ENCODE measurements at regions not wholly inside any gene's neighbourhood (a gene's known extent, or its start where the extent isn't known, plus 50 kb on each side); places are given as distances from the start of the nearest gene placed in this dataset.
"Not testable (repeated sequence)": the region's sequence is repeated elsewhere in the genome, so short reads cannot be mapped to it uniquely, and the experiment has no call there.

GRCh38 chr6:49370518-49370917 is 92.5 kb downstream of the MMUT start:
- DNase-seq: no peak

- DNase-seq: no peak
Measured at GRCh38 chr6:49366539-49366938, 96.5 kb downstream of the MMUT start.

DNA sequence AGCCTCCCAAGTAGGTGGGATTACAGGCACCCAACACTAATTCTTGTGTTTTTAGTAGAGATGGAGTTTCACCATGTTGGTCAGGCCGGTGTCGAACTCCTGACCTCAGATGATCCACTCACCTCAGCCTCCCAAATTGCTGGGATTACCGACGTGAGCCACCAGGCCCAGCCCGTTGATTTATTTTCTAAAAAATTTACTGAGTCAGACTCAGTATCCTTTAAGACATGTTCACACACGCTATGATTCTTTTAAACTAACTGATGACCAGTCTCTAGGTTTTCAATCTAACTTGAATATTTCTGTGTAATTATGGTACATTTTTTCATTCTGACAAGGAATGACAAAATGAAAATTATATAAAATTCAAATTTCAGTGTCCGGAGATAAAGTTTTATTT is 114.5 kb downstream of the MMUT start:
- DNase-seq: no peak

GRCh38 chr6:49342410-49342809 is 120.6 kb downstream of the MMUT start:
- DNase-seq: no peak

DNA sequence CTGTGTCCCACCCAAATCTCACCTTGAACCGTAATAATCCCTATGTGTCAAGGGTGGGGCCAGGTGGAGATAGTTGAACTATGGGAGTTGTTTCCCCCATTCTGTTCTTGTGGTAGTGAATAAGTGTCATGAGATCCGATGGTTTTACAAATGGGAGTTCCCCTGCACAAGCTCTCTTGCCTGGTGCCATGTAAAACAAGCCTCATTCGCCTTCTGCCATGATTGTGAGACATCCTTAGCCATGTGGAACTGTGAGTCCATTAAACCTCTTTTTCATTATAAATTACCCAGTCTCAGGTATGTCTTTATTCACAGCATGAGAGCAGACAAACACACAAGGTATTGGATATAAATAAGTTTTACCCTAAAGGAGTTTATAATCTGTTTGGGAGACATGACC is 121.2 kb downstream of the MMUT start:
- no peak for DNase-seq

- DNase-seq: no peak
Measured at GRCh38 chr6:49339096-49339495, 124.0 kb downstream of the MMUT start.

- DNase-seq: no peak
Measured at GRCh38 chr6:49336514-49337131, 126.4 kb downstream of the MMUT start.

GRCh38 chr6:49333345-49334125 is 129.5 kb downstream of the MMUT start:
- DNase-seq: no peak

DNA sequence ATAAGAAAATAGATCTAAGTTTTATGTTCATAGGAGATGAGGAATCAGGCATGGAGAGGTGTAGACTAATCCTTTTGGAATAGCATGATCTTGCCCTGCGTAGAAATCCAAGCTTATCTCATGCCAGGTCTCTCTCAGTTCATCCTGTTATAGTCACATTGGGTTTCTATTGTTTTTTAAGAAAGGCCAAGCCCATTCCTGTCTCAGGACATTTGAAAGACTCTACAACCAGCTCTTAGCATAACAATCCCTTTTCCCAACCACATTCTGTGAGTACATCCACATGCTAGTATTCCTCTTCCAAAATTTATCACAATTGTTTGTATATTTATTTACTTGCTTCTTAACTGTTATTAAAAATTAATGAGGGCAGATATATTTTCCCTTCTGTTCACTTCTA is 130.3 kb downstream of the MMUT start:
- no peak for DNase-seq

GRCh38 chr6:49329186-49329585 is 133.9 kb downstream of the MMUT start:
- no peak for DNase-seq

DNA sequence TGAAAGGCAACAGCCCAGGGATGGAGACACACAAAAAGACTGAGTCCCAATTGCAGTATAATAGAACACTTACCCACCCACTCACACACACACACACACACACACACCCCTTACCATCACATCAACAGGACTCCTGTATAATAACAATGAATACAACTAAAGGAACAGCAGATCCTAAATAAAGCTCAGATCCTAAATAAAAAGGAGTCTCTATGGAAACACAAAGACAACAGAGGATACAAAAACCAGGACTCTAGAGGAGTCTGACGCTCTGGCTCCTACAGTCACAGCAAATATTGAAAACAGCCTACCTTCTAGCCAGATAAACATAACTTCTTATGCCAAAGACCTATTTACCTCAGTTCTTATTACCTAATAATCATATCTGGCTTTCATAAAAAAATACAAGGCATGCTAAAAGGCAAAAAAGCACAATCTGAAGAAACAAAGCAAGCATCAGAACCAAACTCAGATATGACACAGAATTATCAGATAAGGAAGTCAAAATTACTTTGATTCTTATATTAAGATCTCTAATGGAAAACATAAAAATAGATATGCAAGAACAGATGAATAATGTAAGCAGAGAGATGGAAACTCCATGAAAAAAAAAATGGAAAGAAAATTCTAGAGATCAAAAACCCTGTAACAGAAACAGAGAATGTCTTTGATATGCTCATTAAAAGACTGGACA is 134.9 kb downstream of the MMUT start:
- no peak for DNase-seq

DNA sequence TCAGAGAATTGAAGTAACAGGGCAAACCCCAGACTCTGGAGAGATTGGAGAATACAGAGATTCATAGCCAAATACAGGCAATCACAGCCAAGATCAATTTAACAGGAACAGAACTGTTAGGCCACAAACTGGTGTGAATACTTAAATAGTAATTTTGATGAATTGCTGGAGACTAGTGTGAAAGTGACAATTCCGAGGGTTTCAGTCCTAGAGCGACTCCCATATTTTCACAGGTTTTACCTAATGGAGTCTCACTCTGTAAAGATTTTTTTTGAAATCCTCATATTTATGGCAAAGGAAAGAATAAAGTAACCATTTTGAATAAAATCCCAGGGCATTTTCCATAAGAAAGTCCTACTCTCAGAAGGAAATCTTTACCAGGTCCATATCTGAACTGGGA is 135.5 kb downstream of the MMUT start:
- DNase-seq: no peak

DNA sequence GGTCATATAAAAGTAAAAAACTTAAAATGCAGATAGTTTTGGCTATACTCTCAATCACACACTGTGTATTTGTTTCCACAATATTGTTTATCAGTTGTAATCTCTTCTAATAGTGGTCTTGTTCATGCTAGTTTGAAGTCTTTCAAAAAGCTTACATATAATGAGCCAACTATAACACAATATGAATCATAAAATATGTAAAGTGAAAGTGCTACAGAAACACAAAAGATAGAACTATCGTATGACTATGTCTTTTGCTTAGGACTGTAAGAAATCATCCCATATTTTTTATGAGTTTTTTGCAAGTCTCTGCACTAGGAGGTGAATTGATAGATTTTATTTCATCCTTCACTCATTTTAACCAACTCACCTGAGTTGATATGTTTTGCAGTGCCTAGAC is 136.0 kb downstream of the MMUT start:
- no peak for DNase-seq

DNA sequence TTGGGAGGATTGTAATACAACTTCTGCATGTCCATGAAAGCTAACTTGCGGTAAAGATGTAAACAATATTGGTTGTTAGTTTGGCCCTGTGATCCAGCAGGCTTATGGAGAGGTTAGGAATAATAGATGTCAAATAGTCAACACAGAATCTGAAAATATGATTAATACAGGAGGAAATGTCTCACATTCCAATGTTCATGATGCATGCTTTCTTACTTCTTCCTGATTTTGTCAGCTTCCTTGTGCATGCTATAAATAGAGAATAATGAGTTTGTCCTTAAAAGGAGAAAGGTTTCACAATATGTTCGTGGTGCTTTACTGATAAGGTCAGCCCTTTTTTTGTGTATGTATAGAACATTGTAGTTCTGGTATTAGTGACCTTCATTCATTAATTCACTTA is 136.7 kb downstream of the MMUT start:
- DNase-seq: no peak

DNA sequence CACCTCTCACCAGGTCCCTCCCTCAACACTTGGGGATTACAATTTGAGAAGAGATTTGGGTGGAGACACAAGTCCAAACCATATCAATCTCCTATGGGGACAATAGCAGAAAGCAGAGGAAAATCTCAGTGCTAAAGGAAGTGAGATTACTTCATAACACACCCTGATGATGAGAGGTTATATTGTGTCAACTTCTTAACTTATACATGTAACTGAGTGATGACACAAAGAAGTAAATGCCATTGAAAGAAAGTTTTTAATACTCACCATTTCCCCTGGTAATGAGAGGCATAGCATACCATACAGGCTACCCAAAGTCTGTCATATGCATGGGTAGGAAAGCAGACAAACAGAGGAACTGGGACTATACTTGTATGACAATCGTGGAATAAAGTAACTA is 137.2 kb downstream of the MMUT start:
- DNase-seq: no peak

DNA sequence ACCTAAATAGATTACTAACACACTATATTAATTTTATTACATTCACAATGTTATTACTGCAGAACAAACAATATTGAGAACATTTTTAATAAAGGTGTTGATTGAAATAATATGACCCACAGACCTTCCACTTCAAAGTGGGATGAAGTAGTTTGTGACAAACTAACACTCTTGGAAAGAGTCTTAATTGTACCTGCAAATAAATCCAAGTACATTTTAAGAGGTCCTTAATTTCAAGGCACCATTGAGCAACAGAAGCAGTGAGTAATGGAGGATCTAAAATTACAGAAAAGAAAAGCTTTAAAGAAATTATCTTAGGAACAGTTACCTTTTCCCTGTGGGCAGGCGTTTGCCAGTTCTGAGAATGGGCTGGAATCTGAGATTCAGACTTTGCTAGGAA is 140.2 kb downstream of the MMUT start:
- no peak for DNase-seq

DNA sequence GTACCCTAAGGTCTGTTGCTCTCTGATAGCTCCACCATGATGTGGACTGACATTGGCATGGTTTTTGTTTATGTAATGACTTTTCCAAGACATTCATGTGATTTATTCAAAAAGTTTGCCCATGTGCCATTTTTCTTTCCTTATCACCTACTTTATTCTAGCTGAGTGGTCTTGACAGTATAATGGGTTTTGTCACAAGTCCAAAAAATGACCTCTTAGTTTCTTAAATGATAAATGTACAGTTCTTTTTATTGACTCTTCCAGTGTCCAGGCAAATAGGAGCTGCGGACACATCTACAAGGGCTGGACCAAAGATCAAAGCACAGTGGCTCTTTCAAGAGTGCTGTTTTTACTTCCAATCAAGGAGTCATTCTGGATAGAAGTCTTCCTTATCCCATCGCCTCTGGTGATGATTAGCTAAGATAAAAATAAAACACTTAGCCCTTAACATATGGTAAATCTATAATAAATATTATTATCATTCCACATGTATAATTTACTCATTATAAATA is 141.4 kb downstream of the MMUT start:
- DNase-seq: peak; percentile 19

DNA sequence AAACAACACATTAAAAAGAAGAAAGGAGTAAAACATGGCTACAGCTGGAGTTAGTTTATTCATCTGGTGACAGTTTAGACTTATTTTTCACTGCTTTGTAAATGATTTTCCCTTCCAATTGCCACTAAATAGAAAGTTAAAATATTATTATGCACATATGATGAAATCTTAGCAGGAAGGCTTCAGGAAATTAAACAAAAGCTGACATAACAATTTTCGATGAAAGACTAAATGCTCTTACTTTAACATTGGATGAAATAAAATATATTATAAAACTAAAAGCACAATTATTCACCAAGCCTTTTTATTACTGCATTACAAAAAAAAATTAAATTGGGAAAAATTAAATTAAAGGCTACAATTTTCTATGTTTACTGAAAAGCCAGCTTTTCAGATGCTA is 158.0 kb downstream of the MMUT start:
- no peak for DNase-seq

DNA sequence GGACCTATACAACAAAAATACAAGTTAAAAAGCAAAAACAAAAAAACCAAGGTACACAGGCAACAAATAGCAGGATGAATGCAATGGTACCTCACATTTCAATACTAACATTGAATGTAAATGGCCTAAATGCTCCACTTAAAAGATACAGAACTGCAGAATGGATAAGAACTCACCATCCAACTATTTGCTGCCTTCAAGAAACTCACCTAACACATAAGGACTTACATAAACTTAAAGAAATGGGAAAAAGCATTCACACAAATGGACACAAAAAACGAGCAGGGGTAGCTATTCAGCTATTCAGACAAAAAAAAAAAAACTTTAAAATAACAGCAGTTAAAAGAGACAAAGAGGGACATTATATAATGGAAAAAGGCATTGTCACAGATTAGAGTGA is 158.7 kb downstream of the MMUT start:
- DNase-seq: not testable (repeated sequence)

DNA sequence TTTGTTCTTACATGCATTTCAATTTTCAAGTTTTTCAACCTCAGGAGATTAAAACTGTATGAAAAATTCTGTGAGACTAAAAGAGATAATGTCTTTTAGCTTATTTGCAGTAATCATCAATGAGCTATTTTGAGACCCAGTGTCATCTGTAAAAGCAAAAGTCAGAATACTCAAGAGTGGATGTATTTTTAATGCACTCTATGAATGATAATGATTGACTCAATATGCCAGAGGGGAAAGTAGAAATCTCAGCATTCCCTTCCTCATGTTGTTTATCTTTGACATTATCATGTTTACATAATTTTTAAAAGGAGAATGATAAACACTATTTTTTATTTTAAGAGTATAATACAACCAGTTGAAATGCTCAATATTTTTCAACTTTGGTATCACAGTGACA is 162.1 kb downstream of the MMUT start:
- no peak for DNase-seq

GRCh38 chr6:49300443-49300842 is 162.6 kb downstream of the MMUT start:
- no peak for DNase-seq

GRCh38 chr6:49299279-49299678 is 163.8 kb downstream of the MMUT start:
- no peak for DNase-seq

- DNase-seq: no peak
Measured at GRCh38 chr6:49284180-49284579, 178.9 kb downstream of the MMUT start.

Data from left kidney (tissue), 1 donor.